Endothelial cell of umbilical vein (primary cell): ENCODE measurements at regions not wholly inside any gene's neighbourhood (a gene's known extent, or its start where the extent isn't known, plus 50 kb on each side); places are given as distances from the start of the nearest gene placed in this dataset.

Experiments
- CTCF ChIP-seq, 2 donors: IDR thresholded peaks; 1 replicate in 1 of 2; 2 replicates in 1 of 2; pipeline ENCODE4 v1.5.1; 2011; ENCODE audit warnings: low read length in 2 of 2, mild to moderate bottlenecking in 2 of 2, moderate library complexity in 2 of 2, control low read depth in 1 of 2, inconsistent platforms in 1 of 2, low read depth in 1 of 2; ENCODE audit not compliant: insufficient read depth in 1 of 2; ENCODE audit errors: extremely low read depth in 1 of 2
- EZH2 ChIP-seq: IDR thresholded peaks from 2 replicates; pipeline ENCODE4 v1.6.1; 2012; ENCODE audit warnings: borderline replicate concordance, low read depth, mild to moderate bottlenecking, moderate library complexity, low read length, inconsistent platforms; ENCODE audit not compliant: severe bottlenecking
- FOS ChIP-seq: IDR thresholded peaks from 2 replicates; pipeline ENCODE4 v1.6.1; 2011; ENCODE audit warnings: mild to moderate bottlenecking, low read length, moderate library complexity, borderline replicate concordance; ENCODE audit not compliant: insufficient read depth
- MYC ChIP-seq: IDR thresholded peaks from one replicate; pipeline ENCODE4 v1.6.1; 2011; ENCODE audit warnings: mild to moderate bottlenecking, low read depth, low read length
- POLR2A ChIP-seq: IDR thresholded peaks from 2 replicates; pipeline ENCODE4 v1.6.1; 2012; ENCODE audit warnings: low read depth, mild to moderate bottlenecking, control low read depth, low read length
- POLR2AphosphoS5 ChIP-seq: IDR thresholded peaks from 2 replicates; pipeline ENCODE4 v1.6.1; 2012; ENCODE audit warnings: low read depth, mild to moderate bottlenecking, control low read depth, low read length, moderate library complexity; ENCODE audit not compliant: insufficient read depth
- TF ChIP-seq, protein P1 (sequence below): IDR thresholded peaks from 2 replicates; pipeline ENCODE4 v1.6.1; 2011; ENCODE audit not compliant: insufficient read depth, insufficient read length

GRCh38 chr1:168879896-168880734 is 151.1 kb upstream of the DPT start:
- no peak for TF ChIP-seq POLR2A
- TF ChIP-seq EZH2 = no peak
- TF ChIP-seq CTCF (IDR thresholded peaks at IDR 0.05; ENCODE audit: extremely low read depth in 1 of 2, insufficient read depth in 1 of 2, low read depth in 1 of 2, low read length in 2 of 2) = no peak
- TF ChIP-seq POLR2AphosphoS5 = no peak
- TF ChIP-seq, protein P1, sequence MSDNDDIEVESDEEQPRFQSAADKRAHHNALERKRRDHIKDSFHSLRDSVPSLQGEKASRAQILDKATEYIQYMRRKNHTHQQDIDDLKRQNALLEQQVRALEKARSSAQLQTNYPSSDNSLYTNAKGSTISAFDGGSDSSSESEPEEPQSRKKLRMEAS = no peak
- TF ChIP-seq MYC = no peak
- TF ChIP-seq FOS = no peak
